ENCODE measurements at regions not wholly inside any gene's neighbourhood (a gene's known extent, or its start where the extent isn't known, plus 50 kb on each side); places are given as distances from the start of the nearest gene placed in this dataset.

DNA sequence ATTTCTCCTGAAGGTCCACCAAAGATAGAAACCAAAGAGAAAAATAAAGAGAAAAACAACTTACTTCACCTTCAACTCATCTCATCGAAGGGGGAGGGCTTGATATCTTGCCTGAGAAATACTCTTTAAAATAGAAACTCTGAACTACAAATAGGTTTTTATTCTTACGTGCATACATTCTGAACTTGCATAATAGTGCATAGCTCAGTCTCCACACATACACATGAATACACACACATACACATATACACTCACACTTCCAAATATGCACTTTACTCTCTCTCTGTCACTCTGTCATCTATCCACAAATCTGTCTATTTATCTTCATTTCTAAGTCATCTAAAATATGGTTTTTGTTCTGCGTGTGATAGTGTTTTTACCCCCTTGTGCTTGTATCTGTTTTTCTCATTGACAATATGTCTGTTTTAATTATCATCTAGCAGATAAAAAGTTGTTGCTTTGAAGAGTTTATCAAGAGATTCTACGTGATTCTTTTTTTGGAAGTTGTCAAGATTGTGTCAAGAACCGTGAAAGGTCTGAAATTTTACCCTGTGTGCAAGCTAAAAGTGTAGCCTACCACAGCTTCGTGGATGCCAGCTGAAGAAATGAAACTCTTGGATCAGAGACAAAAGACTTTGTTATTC, 468.8 kb downstream of the EPM2A start:
- Mint-ChIP-seq H3K9me3 (ENCODE audit: unreplicated experiment) (no peaks in the 10 kb centered on the region), H3K4me3 (ENCODE audit: unreplicated experiment) (no peak overlapping the region), H3K27me3 (ENCODE audit: unreplicated experiment) (peaks cover 2% of the 10 kb centered on the region), H3K4me1 (ENCODE audit: unreplicated experiment) (peaks cover 4% of the 10 kb centered on the region), H3K27ac (ENCODE audit: unreplicated experiment) (no peak overlapping the region), H3K36me3 (ENCODE audit: low read depth, unreplicated experiment) (no peaks in the 10 kb centered on the region)
- TF ChIP-seq, protein P1, sequence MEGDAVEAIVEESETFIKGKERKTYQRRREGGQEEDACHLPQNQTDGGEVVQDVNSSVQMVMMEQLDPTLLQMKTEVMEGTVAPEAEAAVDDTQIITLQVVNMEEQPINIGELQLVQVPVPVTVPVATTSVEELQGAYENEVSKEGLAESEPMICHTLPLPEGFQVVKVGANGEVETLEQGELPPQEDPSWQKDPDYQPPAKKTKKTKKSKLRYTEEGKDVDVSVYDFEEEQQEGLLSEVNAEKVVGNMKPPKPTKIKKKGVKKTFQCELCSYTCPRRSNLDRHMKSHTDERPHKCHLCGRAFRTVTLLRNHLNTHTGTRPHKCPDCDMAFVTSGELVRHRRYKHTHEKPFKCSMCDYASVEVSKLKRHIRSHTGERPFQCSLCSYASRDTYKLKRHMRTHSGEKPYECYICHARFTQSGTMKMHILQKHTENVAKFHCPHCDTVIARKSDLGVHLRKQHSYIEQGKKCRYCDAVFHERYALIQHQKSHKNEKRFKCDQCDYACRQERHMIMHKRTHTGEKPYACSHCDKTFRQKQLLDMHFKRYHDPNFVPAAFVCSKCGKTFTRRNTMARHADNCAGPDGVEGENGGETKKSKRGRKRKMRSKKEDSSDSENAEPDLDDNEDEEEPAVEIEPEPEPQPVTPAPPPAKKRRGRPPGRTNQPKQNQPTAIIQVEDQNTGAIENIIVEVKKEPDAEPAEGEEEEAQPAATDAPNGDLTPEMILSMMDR (IDR thresholded peaks at IDR 0.05; ENCODE audit: unreplicated experiment) = no peak
- DNase-seq (ENCODE audit: low spot score) = no peak

DNA sequence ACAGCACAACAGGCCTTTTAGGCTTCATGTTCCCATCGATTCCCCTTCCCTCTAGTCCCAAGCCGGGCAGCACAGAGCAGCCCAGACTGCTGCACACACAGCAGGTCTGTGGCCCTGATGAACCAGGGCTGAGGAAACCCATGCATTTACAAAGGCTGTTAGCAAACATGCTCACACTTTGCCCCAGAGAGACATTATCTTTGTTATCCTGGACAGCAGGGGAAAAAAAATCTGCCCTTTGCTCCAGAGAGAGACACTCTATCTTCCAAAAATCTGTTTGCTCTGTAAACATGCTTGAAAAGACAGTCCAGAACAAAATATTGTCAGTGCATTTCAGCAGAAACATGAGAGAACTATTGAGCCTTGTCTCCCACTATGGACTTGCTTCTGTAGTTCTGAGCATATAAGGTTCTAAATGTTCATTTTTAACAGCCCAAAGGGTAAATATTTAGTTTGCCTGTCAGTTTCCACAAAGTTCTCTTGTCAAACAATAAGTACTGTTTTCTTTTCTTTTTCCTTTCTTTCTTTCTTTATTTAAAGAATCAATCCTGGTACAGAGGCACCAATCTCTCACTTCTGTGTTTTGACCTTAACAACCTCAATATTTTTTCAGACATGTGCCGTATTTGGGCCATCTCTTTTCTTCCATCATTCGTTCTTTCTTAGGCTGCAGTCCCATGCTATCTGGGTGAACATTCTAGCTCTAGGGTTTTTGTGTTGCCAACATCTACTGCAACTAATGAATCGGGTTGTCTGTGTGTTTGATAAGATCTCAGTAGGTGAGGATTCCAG, 468.0 kb downstream of the EPM2A start:
- H3K4me1 Mint-ChIP-seq (ENCODE audit: unreplicated experiment) = peaks cover 4% of the 10 kb centered on the region
- peaks cover 2% of the 10 kb centered on the region for H3K27me3 Mint-ChIP-seq (ENCODE audit: unreplicated experiment)
- DNase-seq (ENCODE audit: low spot score) = no peak

DNA sequence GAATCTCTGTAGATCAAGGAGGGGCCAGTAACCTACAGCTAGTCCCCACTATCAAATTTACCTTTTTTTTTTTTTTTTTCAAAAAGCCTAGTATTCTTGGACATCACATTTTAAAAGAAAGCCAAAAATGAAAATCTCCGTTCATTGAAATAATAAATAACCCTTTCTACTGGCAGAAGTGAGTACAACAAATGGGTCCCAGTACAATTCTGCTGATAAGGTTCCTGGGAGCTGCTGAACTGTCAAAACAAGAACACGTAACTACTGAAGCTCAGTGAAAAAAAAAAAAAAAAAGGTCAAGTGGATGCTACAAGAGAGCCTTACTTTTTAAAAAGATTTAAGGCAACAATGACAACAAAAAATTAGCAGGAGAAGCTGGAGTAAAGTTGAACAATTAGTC, 464.9 kb downstream of the EPM2A start:
- no peak overlapping the region for H3K4me3 Mint-ChIP-seq (ENCODE audit: unreplicated experiment)
- H3K9me3 Mint-ChIP-seq (ENCODE audit: unreplicated experiment) = no peaks in the 10 kb centered on the region
- DNase-seq (ENCODE audit: low spot score) = no peak
- peaks cover 4% of the 10 kb centered on the region for H3K4me1 Mint-ChIP-seq (ENCODE audit: unreplicated experiment)
- TF ChIP-seq, protein P1 (IDR thresholded peaks at IDR 0.05; ENCODE audit: unreplicated experiment) = no peak
- H3K27me3 Mint-ChIP-seq (ENCODE audit: unreplicated experiment) = peaks cover 2% of the 10 kb centered on the region
- no peaks in the 10 kb centered on the region for H3K36me3 Mint-ChIP-seq (ENCODE audit: low read depth, unreplicated experiment)
- no peak overlapping the region for H3K27ac Mint-ChIP-seq (ENCODE audit: unreplicated experiment)

More for the DNA sequence above, 468.0 kb downstream of the EPM2A start:
- no peaks in the 10 kb centered on the region for H3K36me3 Mint-ChIP-seq (ENCODE audit: low read depth, unreplicated experiment)
- TF ChIP-seq, protein P1 (IDR thresholded peaks at IDR 0.05; ENCODE audit: unreplicated experiment) = no peak
- no peak overlapping the region for H3K27ac Mint-ChIP-seq (ENCODE audit: unreplicated experiment)
- no peak overlapping the region for H3K4me3 Mint-ChIP-seq (ENCODE audit: unreplicated experiment)
- H3K9me3 Mint-ChIP-seq (ENCODE audit: unreplicated experiment) = no peaks in the 10 kb centered on the region

DNA sequence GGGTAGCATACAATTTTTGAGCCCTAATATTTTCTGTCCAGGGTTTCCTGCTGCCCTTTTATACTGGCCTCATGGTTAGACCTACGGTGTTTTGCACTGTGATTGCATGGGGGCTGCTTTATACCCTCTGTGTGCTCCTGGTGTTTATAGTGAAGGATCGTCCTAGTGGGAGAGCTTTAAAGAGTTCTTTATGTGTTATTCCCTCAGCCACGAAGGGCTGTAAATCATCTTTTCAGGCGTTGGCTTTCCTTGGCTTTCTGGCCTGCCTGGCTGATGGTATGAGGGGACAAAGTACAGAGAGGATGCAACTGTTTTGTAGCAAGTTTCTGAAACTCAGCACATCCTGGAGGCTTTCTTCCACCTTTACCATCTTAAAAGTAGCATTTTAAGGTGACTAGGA, 464.3 kb downstream of the EPM2A start:
- no peaks in the 10 kb centered on the region for H3K36me3 Mint-ChIP-seq (ENCODE audit: low read depth, unreplicated experiment)
- no peak for DNase-seq (ENCODE audit: low spot score)
- peaks cover 2% of the 10 kb centered on the region for H3K27me3 Mint-ChIP-seq (ENCODE audit: unreplicated experiment)
- no peak overlapping the region for H3K4me3 Mint-ChIP-seq (ENCODE audit: unreplicated experiment)
- H3K4me1 Mint-ChIP-seq (ENCODE audit: unreplicated experiment) = peaks cover 4% of the 10 kb centered on the region
- no peak overlapping the region for H3K27ac Mint-ChIP-seq (ENCODE audit: unreplicated experiment)
- no peaks in the 10 kb centered on the region for H3K9me3 Mint-ChIP-seq (ENCODE audit: unreplicated experiment)
- TF ChIP-seq, protein P1 (IDR thresholded peaks at IDR 0.05; ENCODE audit: unreplicated experiment) = no peak

DNA sequence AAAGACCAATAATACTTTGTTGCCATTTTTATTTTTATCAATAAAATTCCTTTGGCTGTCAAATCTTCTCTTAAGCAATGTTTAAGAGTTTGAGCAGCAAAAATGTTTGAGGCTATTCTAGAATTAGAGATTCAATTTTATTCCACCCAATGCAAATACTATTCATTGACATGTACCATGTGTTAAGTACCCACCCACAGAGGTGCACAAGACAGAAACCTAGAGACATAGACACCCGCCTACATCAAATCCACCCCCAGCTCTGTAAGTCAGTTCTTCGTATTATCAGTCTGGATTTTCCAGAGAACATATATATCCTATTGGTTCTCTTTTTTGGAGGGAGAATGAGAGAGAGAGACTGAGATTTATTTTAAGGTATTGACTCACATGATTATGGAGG, 463.7 kb downstream of the EPM2A start:
- Mint-ChIP-seq H3K27ac (ENCODE audit: unreplicated experiment) (no peak overlapping the region), H3K27me3 (ENCODE audit: unreplicated experiment) (peaks cover 2% of the 10 kb centered on the region), H3K36me3 (ENCODE audit: low read depth, unreplicated experiment) (no peaks in the 10 kb centered on the region), H3K4me3 (ENCODE audit: unreplicated experiment) (no peak overlapping the region), H3K4me1 (ENCODE audit: unreplicated experiment) (peaks cover 4% of the 10 kb centered on the region), H3K9me3 (ENCODE audit: unreplicated experiment) (no peaks in the 10 kb centered on the region)
- no peak for DNase-seq (ENCODE audit: low spot score)
- TF ChIP-seq, protein P1 (IDR thresholded peaks at IDR 0.05; ENCODE audit: unreplicated experiment) = no peak

Data from endothelial cell (in vitro differentiated cells).